RWPE1 (cell line): ENCODE measurements at regions not wholly inside any gene's neighbourhood (a gene's known extent, or its start where the extent isn't known, plus 50 kb on each side); places are given as distances from the start of the nearest gene placed in this dataset.

ENCODE experiments used
- CTCF ChIA-PET: fragments of 350-600 bp; sonication (Branson Sonifier 250); formaldehyde crosslinking; extraction: SDS; loops from one replicate; lab custom pipeline; 2021; lab: Yijun Ruan, JAX
- POLR2A ChIA-PET: fragments of 400-600 bp; formaldehyde crosslinking; extraction: SDS; loops from one replicate; lab custom pipeline; 2020; ENCODE audit warnings: antibody characterized with exemption; ENCODE audit not compliant: low non-redundant PET; lab: Yijun Ruan, JAX
- DNase-seq: peaks from one replicate; pipeline ENCODE4 v3.0.0; 2012; ENCODE audit warnings: low spot score
- H3K27ac ChIP-seq: fragments of 450-650 bp; 2 replicates; pipeline ENCODE4 v1.5.1; 2017
- TF ChIP-seq, protein P1 (sequence below): fragments of 450-650 bp; conservative IDR thresholded peaks from 2 replicates; pipeline ENCODE4 v1.5.1; 2017; ENCODE audit warnings: low read depth, mild to moderate bottlenecking

DNA sequence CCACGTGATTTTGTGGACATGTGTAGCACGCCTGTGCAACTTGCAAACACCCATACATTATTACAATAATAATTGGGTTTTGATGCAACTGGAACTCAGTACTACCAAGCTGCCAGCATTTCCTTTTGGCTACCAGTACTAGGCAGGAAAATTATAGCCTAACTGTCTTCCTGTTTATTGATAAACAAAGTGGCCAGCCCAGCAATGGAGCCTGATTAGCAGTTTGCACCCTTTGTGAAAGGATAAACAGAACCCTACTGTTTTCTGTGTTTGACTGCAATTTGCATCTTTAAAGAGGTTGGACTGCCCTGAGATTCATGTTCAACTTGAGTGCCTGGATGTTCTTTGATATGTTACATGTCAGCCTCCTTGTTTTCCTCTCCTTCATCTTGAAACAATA lies 173.9 kb downstream of the ZIC5 start:
- TF ChIP-seq, protein P1, sequence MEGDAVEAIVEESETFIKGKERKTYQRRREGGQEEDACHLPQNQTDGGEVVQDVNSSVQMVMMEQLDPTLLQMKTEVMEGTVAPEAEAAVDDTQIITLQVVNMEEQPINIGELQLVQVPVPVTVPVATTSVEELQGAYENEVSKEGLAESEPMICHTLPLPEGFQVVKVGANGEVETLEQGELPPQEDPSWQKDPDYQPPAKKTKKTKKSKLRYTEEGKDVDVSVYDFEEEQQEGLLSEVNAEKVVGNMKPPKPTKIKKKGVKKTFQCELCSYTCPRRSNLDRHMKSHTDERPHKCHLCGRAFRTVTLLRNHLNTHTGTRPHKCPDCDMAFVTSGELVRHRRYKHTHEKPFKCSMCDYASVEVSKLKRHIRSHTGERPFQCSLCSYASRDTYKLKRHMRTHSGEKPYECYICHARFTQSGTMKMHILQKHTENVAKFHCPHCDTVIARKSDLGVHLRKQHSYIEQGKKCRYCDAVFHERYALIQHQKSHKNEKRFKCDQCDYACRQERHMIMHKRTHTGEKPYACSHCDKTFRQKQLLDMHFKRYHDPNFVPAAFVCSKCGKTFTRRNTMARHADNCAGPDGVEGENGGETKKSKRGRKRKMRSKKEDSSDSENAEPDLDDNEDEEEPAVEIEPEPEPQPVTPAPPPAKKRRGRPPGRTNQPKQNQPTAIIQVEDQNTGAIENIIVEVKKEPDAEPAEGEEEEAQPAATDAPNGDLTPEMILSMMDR = no peak
- ChIA-PET POLR2A (no interaction called here), CTCF (no interaction called here)
- H3K27ac ChIP-seq = no peak overlapping the region
- DNase-seq = no peak

DNA sequence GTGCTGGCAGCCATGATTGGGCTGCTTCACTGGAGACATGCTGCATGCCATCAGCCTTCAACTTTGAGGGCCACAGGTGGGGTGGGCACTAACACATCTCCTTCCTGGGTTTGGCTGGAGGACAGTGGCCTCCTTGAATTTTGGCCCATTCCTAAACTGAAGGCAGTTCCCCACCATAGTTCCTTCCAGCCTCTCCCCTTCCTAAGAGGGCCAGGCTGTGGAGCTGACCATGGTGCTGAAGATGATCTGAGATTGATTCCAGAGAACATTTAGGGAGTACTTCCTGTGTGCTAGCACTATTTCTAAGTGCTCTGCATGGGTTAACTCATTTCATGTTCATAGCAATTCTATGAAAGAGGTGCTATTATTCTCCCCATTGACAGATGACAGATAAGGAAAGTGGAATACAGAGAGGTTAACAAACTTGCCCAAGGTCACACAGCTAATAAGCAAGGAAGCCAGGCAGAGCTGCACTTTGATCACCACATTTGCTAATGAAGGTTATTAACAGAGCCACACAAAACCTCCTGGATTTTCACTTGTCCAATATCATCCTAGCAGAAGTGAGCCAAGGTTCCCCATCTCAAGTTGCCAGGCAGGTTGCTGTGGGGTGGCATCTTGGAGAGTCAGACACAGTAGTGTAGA lies 175.3 kb downstream of the ZIC5 start:
- DNase-seq = peak; percentile 44
- TF ChIP-seq, protein P1 = no peak
- H3K27ac ChIP-seq = no peak overlapping the region
- ChIA-PET CTCF (no interaction called here), POLR2A (no interaction called here)

- POLR2A ChIA-PET = no interaction called here
- CTCF ChIA-PET = no interaction called here
- no peak for DNase-seq
- TF ChIP-seq, protein P1 = no peak
- no peak overlapping the region for H3K27ac ChIP-seq
Measured at GRCh38 chr13:99792079-99792921, 179.3 kb downstream of the ZIC5 start.

- DNase-seq = no peak
- TF ChIP-seq, protein P1 = no peak
- ChIA-PET POLR2A (no interaction called here), CTCF (no interaction called here)
- H3K27ac ChIP-seq = no peak overlapping the region
Measured at GRCh38 chr13:99782669-99783068, 188.9 kb downstream of the ZIC5 start.

- H3K27ac ChIP-seq = no peak overlapping the region
- ChIA-PET CTCF (interaction anchor here (0.5 kb wide), 1 partner anchor 457 kb away, joined by 7 read pairs; no protein-coding TSS in a partner anchor), POLR2A (no interaction called here)
- no peak for DNase-seq
- TF ChIP-seq, protein P1 = no peak
Measured at GRCh38 chr13:99778500-99778899, 193.1 kb downstream of the ZIC5 start.

- TF ChIP-seq, protein P1 = no peak
- ChIA-PET CTCF (no interaction called here), POLR2A (no interaction called here)
- H3K27ac ChIP-seq = no peak overlapping the region
- DNase-seq = no peak
Measured at GRCh38 chr13:99777873-99778272, 193.7 kb downstream of the ZIC5 start.
